ENCODE measurements at regions not wholly inside any gene's neighbourhood (a gene's known extent, or its start where the extent isn't known, plus 50 kb on each side); places are given as distances from the start of the nearest gene placed in this dataset.

DNA sequence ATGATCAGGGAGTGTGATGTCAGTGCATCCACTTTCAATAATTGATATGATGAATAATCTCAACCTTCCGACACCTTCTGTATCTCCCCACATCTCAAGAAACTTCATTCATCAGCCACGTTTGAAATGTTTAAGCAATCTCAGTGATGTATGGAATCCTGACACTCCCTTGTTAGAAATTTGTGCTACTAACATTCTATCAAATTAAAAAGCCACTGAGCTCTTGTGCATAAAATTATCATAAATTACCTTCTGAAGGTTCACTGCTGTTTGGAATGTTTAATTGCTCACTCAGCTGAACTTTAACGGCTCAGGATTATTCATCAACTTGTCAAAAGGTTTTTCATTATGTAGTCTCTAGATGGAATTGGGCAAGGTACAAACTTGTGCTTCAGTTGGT is 108.4 kb upstream of the DPH6 start:
- ChIA-PET RAD21 (ENCODE audit: unreplicated experiment) (no interaction called here), SMC1A (ENCODE audit: uncharacterized antibody, unreplicated experiment) (no interaction called here), POLR2A (no interaction called here), CTCF (no interaction called here)
- no peaks in the 10 kb centered on the region for H3K4me1 ChIP-seq (ENCODE audit: control insufficient read depth, insufficient read depth, low read length)
- ATAC-seq (no peak), FAIRE-seq (no peak), DNase-seq (ENCODE audit: low read depth, low spot score) (no peak)
- H4K20me1 ChIP-seq (ENCODE audit: control insufficient read depth, insufficient read depth), result no peaks in the 10 kb centered on the region
- no TSS peak for BruUV-seq (replicated peaks)
- TF ChIP-seq JUND (IDR thresholded peaks at IDR 0.05; ENCODE audit: low read depth, low read length) (no peak), SREBF1 (IDR thresholded peaks at IDR 0.05; ENCODE audit: low read length) (no peak), NKRF (conservative IDR thresholded peaks at IDR 0.05) (no peak), DPF2 (IDR thresholded peaks at IDR 0.05) (no peak)
- H3K36me3 ChIP-seq (ENCODE audit: control insufficient read depth in 2 of 2, insufficient read depth in 2 of 2, low read length in 1 of 2), result no peaks in the 10 kb centered on the region
- no peak overlapping the region for H3K9ac ChIP-seq (ENCODE audit: control insufficient read depth, insufficient read depth, low read length)
- H2AFZ ChIP-seq (ENCODE audit: control insufficient read depth, low read depth, low read length), result no peak overlapping the region
- in situ Hi-C loops (cut with MboI), result no loop called here
- no peaks in the 10 kb centered on the region for H3K27me3 ChIP-seq (replicated peaks in 1 of 2; ENCODE audit: control insufficient read depth in 2 of 2, insufficient read depth in 2 of 2, low read length in 1 of 2)
- no peak overlapping the region for H3K4me3 ChIP-seq
- no peaks in the 10 kb centered on the region for H3K79me2 ChIP-seq (ENCODE audit: control insufficient read depth, insufficient read depth, low read length)
- no peak overlapping the region for H3K27ac ChIP-seq (ENCODE audit: control insufficient read depth, insufficient read depth)
- intact Hi-C loops (cut with micrococcal nuclease; ENCODE audit: unreplicated experiment), result no loop called here
- WGBS (ENCODE audit: insufficient coverage, insufficient replicate concordance, low lambda C conversion rate, missing lambda C conversion rate), result 52% methylated on average over 3 of the region's 3 CpGs
- H3K4me2 ChIP-seq (ENCODE audit: control insufficient read depth, insufficient read depth), result no peak overlapping the region
- H3K9me3 ChIP-seq (replicated peaks; ENCODE audit: control insufficient read depth, insufficient read depth, low read length), result no peaks in the 10 kb centered on the region

DNA sequence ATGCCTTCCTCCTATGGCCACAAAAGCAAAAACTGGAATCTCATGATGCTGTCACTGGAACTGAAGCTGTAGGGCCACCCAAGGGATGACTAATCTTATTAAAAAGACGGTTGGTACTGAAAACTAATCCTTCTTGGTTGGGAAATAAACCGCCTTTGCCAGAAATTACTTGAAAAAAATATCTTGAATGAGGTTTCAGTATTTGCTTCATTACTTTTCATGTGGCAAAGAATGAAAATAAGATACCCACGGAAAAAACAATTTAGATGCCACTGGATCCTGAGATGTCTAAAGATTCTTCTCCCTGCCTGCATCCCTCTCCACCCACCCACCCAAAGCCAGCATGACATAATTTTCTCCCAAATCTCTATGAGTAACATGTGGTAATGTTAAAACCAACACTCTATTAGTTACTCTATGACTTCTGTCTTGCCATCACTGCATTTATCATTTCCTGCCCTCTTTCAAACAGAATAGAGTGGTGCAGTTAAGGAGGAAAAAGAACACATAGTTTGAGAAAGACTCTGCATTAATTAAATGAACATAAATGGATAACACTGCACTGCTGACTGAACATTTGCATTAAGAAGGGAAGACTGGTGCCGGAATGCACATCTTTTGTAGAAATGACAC is 111.8 kb upstream of the DPH6 start:
- Histone ChIP-seq H3K27ac (ENCODE audit: control insufficient read depth, insufficient read depth) (no peak overlapping the region), H3K4me3 (no peak overlapping the region), H3K36me3 (ENCODE audit: control insufficient read depth in 2 of 2, insufficient read depth in 2 of 2, low read length in 1 of 2) (no peaks in the 10 kb centered on the region), H4K20me1 (ENCODE audit: control insufficient read depth, insufficient read depth) (no peaks in the 10 kb centered on the region), H3K9ac (ENCODE audit: control insufficient read depth, insufficient read depth, low read length) (no peak overlapping the region), H3K4me1 (ENCODE audit: control insufficient read depth, insufficient read depth, low read length) (no peaks in the 10 kb centered on the region), H3K27me3 (replicated peaks in 1 of 2; ENCODE audit: control insufficient read depth in 2 of 2, insufficient read depth in 2 of 2, low read length in 1 of 2) (no peaks in the 10 kb centered on the region), H3K79me2 (ENCODE audit: control insufficient read depth, insufficient read depth, low read length) (no peaks in the 10 kb centered on the region), H3K4me2 (ENCODE audit: control insufficient read depth, insufficient read depth) (no peak overlapping the region), H2AFZ (ENCODE audit: control insufficient read depth, low read depth, low read length) (no peak overlapping the region), H3K9me3 (replicated peaks; ENCODE audit: control insufficient read depth, insufficient read depth, low read length) (no peaks in the 10 kb centered on the region)
- no peak for FAIRE-seq
- in situ Hi-C loops (cut with MboI), result no loop called here
- RAD21 ChIA-PET (ENCODE audit: unreplicated experiment), result no interaction called here
- no TSS peak for BruUV-seq (replicated peaks)
- CTCF ChIA-PET, result no interaction called here
- no peak for TF ChIP-seq NFIC (IDR thresholded peaks at IDR 0.05; ENCODE audit: low read depth, low read length)
- no peak for TF ChIP-seq PML (IDR thresholded peaks at IDR 0.05; ENCODE audit: low read length)
- TF ChIP-seq WRNIP1 (IDR thresholded peaks at IDR 0.05; ENCODE audit: borderline replicate concordance, low read depth, low read length), result no peak
- no peak for TF ChIP-seq PAX5 (IDR thresholded peaks at IDR 0.05; ENCODE audit: borderline replicate concordance, low read depth, low read length)
- no peak for TF ChIP-seq RELA (IDR thresholded peaks at IDR 0.05; ENCODE audit: borderline replicate concordance, partially characterized antibody)
- TF ChIP-seq EED (IDR thresholded peaks at IDR 0.05; ENCODE audit: low read depth), result no peak
- SMC1A ChIA-PET (ENCODE audit: uncharacterized antibody, unreplicated experiment), result no interaction called here
- intact Hi-C loops (cut with micrococcal nuclease; ENCODE audit: unreplicated experiment), result no loop called here
- DNase-seq (ENCODE audit: low read depth, low spot score), result no peak
- POLR2A ChIA-PET, result no interaction called here
- ATAC-seq, result no peak
- WGBS (ENCODE audit: insufficient coverage, insufficient replicate concordance, low lambda C conversion rate, missing lambda C conversion rate), result 15% methylated on average over 4 of the region's 4 CpGs

Data from GM12878 (cell line).